Lower leg skin (tissue), 4 donors: ENCODE measurements at regions not wholly inside any gene's neighbourhood (a gene's known extent, or its start where the extent isn't known, plus 50 kb on each side); places are given as distances from the start of the nearest gene placed in this dataset.

Source experiments
- DNase-seq, 2 donors: peaks; one replicate each; pipeline ENCODE4 v3.0.0-alpha.2; 2019; ENCODE audit warnings: low spot score in 2 of 2
- H3K4me3 ChIP-seq: fragments of 200-600 bp; sonication (generic); 2 replicates; pipeline ENCODE4 v1.5.1; 2017; ENCODE audit warnings: mild to moderate bottlenecking, low read depth; ENCODE audit not compliant: poor library complexity, severe bottlenecking
- CTCF ChIP-seq, 3 donors: fragments of 450-650 bp; IDR thresholded peaks; one replicate each; pipeline ENCODE4 v1.5.1; 2016; ENCODE audit warnings: antibody characterized with exemption in 3 of 3, mild to moderate bottlenecking in 3 of 3, moderate library complexity in 2 of 3
- POLR2A ChIP-seq, 2 donors: fragments of 450-650 bp; IDR thresholded peaks; one replicate each; pipeline ENCODE4 v1.6.1; 2016 to 2017; ENCODE audit warnings: antibody characterized with exemption in 2 of 2, mild to moderate bottlenecking in 1 of 2, moderate library complexity in 1 of 2
- WGBS, 2 donors: methylation state at CpG; one replicate each; pipeline ENCODE4 v1.1.5; 2018; 5-methylcytosine and 5-hydroxymethylcytosine counted together
- intact Hi-C: fragments of 100-400 bp; cut with DNase I; formaldehyde crosslinking; loops from one replicate; pipeline ENCODE4 v1.15.0; 2023; ENCODE audit warnings: low total_unique reads

GRCh38 chr12:94832780-94833681 is 170.5 kb downstream of the NDUFA12 start:
- TF ChIP-seq CTCF (IDR thresholded peaks at IDR 0.05) (no peak), POLR2A (IDR thresholded peaks at IDR 0.05) (no peak)
- peak in 1 of 2 donors; percentile 19 for DNase-seq
- intact Hi-C loops: no loop called here
- no peak overlapping the region for H3K4me3 ChIP-seq
- WGBS, 2 donors: 55 to 60% methylated on average over 15 of the region's 15 CpGs

- TF ChIP-seq CTCF (IDR thresholded peaks at IDR 0.05): no peak
- TF ChIP-seq POLR2A (IDR thresholded peaks at IDR 0.05): no peak
- H3K4me3 ChIP-seq: no peak overlapping the region
- whole genome bisulfite sequencing, 2 donors: 91 to 92% methylated on average over 3 of the region's 3 CpGs
- DNase-seq: no peak
- intact Hi-C loops: no loop called here
Observed at GRCh38 chr12:94832105-94832504, 171.4 kb downstream of the NDUFA12 start.

GRCh38 chr12:94831081-94831751 is 172.3 kb downstream of the NDUFA12 start:
- 66 to 78% methylated on average over 9 of the region's 9 CpGs for WGBS, 2 donors
- no peak for TF ChIP-seq POLR2A (IDR thresholded peaks at IDR 0.05)
- no peak for TF ChIP-seq CTCF (IDR thresholded peaks at IDR 0.05)
- H3K4me3 ChIP-seq: no peak overlapping the region
- DNase-seq: no peak
- intact Hi-C loops: no loop called here

GRCh38 chr12:94829552-94829951 is 173.9 kb downstream of the NDUFA12 start:
- H3K4me3 ChIP-seq: no peak overlapping the region
- TF ChIP-seq CTCF (IDR thresholded peaks at IDR 0.05) (no peak), POLR2A (IDR thresholded peaks at IDR 0.05) (no peak)
- 84 to 87% methylated on average over 1 of the region's 1 CpG for whole genome bisulfite sequencing, 2 donors
- intact Hi-C loops: no loop called here
- DNase-seq: no peak

- WGBS, 2 donors: 70 to 77% methylated on average over 5 of the region's 5 CpGs
- DNase-seq: no peak
- H3K4me3 ChIP-seq: no peak overlapping the region
- intact Hi-C loops: no loop called here
- TF ChIP-seq CTCF (IDR thresholded peaks at IDR 0.05): no peak
- no peak for TF ChIP-seq POLR2A (IDR thresholded peaks at IDR 0.05)
Observed at GRCh38 chr12:94819011-94819410, 168.7 kb upstream of the TMCC3 start.
